GM12878 (cell line): ENCODE measurements at regions not wholly inside any gene's neighbourhood (a gene's known extent, or its start where the extent isn't known, plus 50 kb on each side); places are given as distances from the start of the nearest gene placed in this dataset.

Experiments used
- ATAC-seq: fragments of 200-7000 bp; cut with Tn5 transposase; 3 replicates; pipeline ENCODE4 v1.9.1; 2020; ENCODE audit warnings: mild to moderate bottlenecking, moderate library complexity
- BruUV-seq: library from RNA; stranded (reverse); fragments of 400-500 nt; replicated peaks from 2 replicates; lab custom pipeline; 2021; lab: Mats Ljungman, UMichigan
- CTCF ChIA-PET: fragments of 300-600 bp; sonication (Branson Sonifier 250); formaldehyde crosslinking; extraction: SDS; loops from one replicate; lab custom pipeline; 2021; ENCODE audit warnings: inconsistent platforms; lab: Yijun Ruan, JAX
- POLR2A ChIA-PET: fragments of 350-600 bp; formaldehyde crosslinking; extraction: SDS; loops from one replicate; lab custom pipeline; 2021; ENCODE audit warnings: inconsistent platforms; lab: Charles Lee
- RAD21 ChIA-PET: fragments of 300-600 bp; sonication (Branson Sonifier 250); formaldehyde crosslinking; loops from one replicate; lab custom pipeline; 2023; ENCODE audit warnings: antibody characterized with exemption; ENCODE audit not compliant: unreplicated experiment; lab: Charles Lee
- SMC1A ChIA-PET: fragments of 300-600 bp; sonication (Branson Sonifier 250); formaldehyde crosslinking; loops from one replicate; lab custom pipeline; 2023; ENCODE audit not compliant: unreplicated experiment, uncharacterized antibody; lab: Charles Lee
- DNase-seq: peaks from one replicate; pipeline ENCODE4 v3.0.0-alpha.2; 2011; ENCODE audit warnings: low read depth, low spot score
- FAIRE-seq: peaks from 3 replicates; lab custom pipeline; 2011; peaks lifted over from hg19 to GRCh38; lab: Jason Lieb, UNC
- H2AFZ ChIP-seq: 2 replicates; pipeline ENCODE4 v1.6.0; 2011; ENCODE audit warnings: low read depth, low read length, control low read depth; ENCODE audit not compliant: control insufficient read depth
- H3K27ac ChIP-seq: 2 replicates; pipeline ENCODE4 v1.5.1; 2011; ENCODE audit warnings: control low read depth; ENCODE audit not compliant: control insufficient read depth, insufficient read depth
- H3K27me3 ChIP-seq, 2 experiments: replicated peaks in 1 of 2; 2 replicates each; pipeline versions ENCODE4 v1.6.0 to v1.6.1; 2011; ENCODE audit warnings: low read length in 1 of 2; ENCODE audit not compliant: control insufficient read depth in 2 of 2, insufficient read depth in 2 of 2
- H3K36me3 ChIP-seq, 2 experiments: 2 replicates each; pipeline ENCODE4 v1.5.1; 2011; ENCODE audit warnings: low read length in 1 of 2; ENCODE audit not compliant: control insufficient read depth in 2 of 2, insufficient read depth in 2 of 2
- H3K4me1 ChIP-seq: 2 replicates; pipeline ENCODE4 v1.6.1; 2011; ENCODE audit warnings: mild to moderate bottlenecking, low read length, moderate library complexity, mixed read lengths; ENCODE audit not compliant: control insufficient read depth, insufficient read depth
- H3K4me2 ChIP-seq: 2 replicates; pipeline ENCODE4 v1.6.0; 2011; ENCODE audit warnings: control low read depth; ENCODE audit not compliant: control insufficient read depth, insufficient read depth
- H3K4me3 ChIP-seq: fragments of 200-600 bp; sonication (generic); 2 replicates; pipeline ENCODE4 v1.5.1; 2016
- H3K79me2 ChIP-seq: 2 replicates; pipeline ENCODE4 v1.6.0; 2011; ENCODE audit warnings: low read length; ENCODE audit not compliant: control insufficient read depth, insufficient read depth
- H3K9ac ChIP-seq: 2 replicates; pipeline ENCODE4 v1.8.0; 2011; ENCODE audit warnings: low read length, control low read depth, mixed read lengths; ENCODE audit not compliant: control insufficient read depth, insufficient read depth
- H3K9me3 ChIP-seq: replicated peaks from 3 replicates; pipeline ENCODE4 v1.5.1; 2011; ENCODE audit warnings: mild to moderate bottlenecking, low read length; ENCODE audit not compliant: control insufficient read depth, insufficient read depth
- H4K20me1 ChIP-seq: 2 replicates; pipeline ENCODE4 v1.6.0; 2011; ENCODE audit not compliant: control insufficient read depth, insufficient read depth
- BCL3 ChIP-seq: IDR thresholded peaks from 2 replicates; pipeline ENCODE4 v1.6.1; 2011; ENCODE audit warnings: borderline replicate concordance, low read depth, mild to moderate bottlenecking, moderate library complexity, low read length; ENCODE audit not compliant: insufficient read depth, poor library complexity, severe bottlenecking
- CEBPZ ChIP-seq: fragments of 150-350 bp; IDR thresholded peaks from 2 replicates; pipeline ENCODE4 v1.6.1; 2016; ENCODE audit warnings: low read depth, low read length
- CHD2 ChIP-seq: IDR thresholded peaks from 2 replicates; pipeline ENCODE4 v1.6.1; 2011; ENCODE audit warnings: low read depth, low read length, improper control_type of control experiment, borderline replicate concordance
- EED ChIP-seq: sonication (generic); IDR thresholded peaks from 2 replicates; pipeline ENCODE4 v1.6.1; 2016; ENCODE audit warnings: antibody characterized with exemption, low read depth
- GATAD2B ChIP-seq: fragments of 450-650 bp; conservative IDR thresholded peaks from 2 replicates; pipeline ENCODE4 v1.6.1; 2017; ENCODE audit warnings: low read depth, mild to moderate bottlenecking, moderate library complexity
- PRDM15 ChIP-seq: fragments of 450-650 bp; formaldehyde crosslinking; IDR thresholded peaks from 2 replicates; pipeline ENCODE4 v1.4.0; 2020; ENCODE audit warnings: mild to moderate bottlenecking, moderate library complexity
- TBL1XR1 ChIP-seq: IDR thresholded peaks from 2 replicates; pipeline ENCODE4 v1.6.1; 2012; ENCODE audit warnings: low read depth, low read length, improper control_type of control experiment
- YY1 ChIP-seq: IDR thresholded peaks from 2 replicates; pipeline ENCODE4 v1.6.1; 2011; ENCODE audit warnings: low read depth, mild to moderate bottlenecking, low read length
- ZBTB4 ChIP-seq: fragments of 450-650 bp; formaldehyde crosslinking; IDR thresholded peaks from 2 replicates; pipeline ENCODE4 v1.4.0; 2022; ENCODE audit warnings: mild to moderate bottlenecking, moderate library complexity
- ZNF24 ChIP-seq: fragments of 450-650 bp; IDR thresholded peaks from 2 replicates; pipeline ENCODE4 v1.6.1; 2017; ENCODE audit warnings: antibody characterized with exemption, mild to moderate bottlenecking
- WGBS: methylation state at CpG from one replicate; pipeline ENCODE4 v1.1.6; 2016; ENCODE audit warnings: low lambda C conversion rate; ENCODE audit not compliant: insufficient replicate concordance, insufficient coverage; ENCODE audit errors: missing lambda C conversion rate; 5-methylcytosine and 5-hydroxymethylcytosine counted together
- in situ Hi-C: fragments of 300-500 bp; cut with MboI; formaldehyde crosslinking; loops from 9 replicates; pipeline ENCODE4 v1.14.3; 2018; ENCODE audit warnings: mixed read lengths
- intact Hi-C: fragments of 100-400 bp; cut with micrococcal nuclease; formaldehyde crosslinking; loops from one replicate; pipeline ENCODE4 v1.14.2; 2022; ENCODE audit not compliant: unreplicated experiment

- no peak overlapping the region for H3K4me2 ChIP-seq
- 0% methylated on average over 2 of the region's 2 CpGs for WGBS
- FAIRE-seq, result no peak
- SMC1A ChIA-PET, result no interaction called here
- H3K9ac ChIP-seq, result no peak overlapping the region
- no peak overlapping the region for H3K27ac ChIP-seq
- TF ChIP-seq GATAD2B (no peak), EED (no peak), BCL3 (no peak), ZBTB4 (CRISPR knock-in tag) (no peak), CEBPZ (no peak), YY1 (no peak), CHD2 (no peak), TBL1XR1 (no peak), PRDM15 (CRISPR knock-in tag) (no peak), ZNF24 (no peak)
- BruUV-seq, result no TSS peak
- RAD21 ChIA-PET, result no interaction called here
- CTCF ChIA-PET, result no interaction called here
- DNase-seq, result no peak
- H3K36me3 ChIP-seq, result no peaks in the 10 kb centered on the region
- POLR2A ChIA-PET, result no interaction called here
- H4K20me1 ChIP-seq, result no peaks in the 10 kb centered on the region
- no peaks in the 10 kb centered on the region for H3K79me2 ChIP-seq
- no peak overlapping the region for H2AFZ ChIP-seq
- H3K4me1 ChIP-seq, result no peaks in the 10 kb centered on the region
- ATAC-seq, result no peak
- no peaks in the 10 kb centered on the region for H3K27me3 ChIP-seq
- intact Hi-C loops (no loop called here), in situ Hi-C loops (no loop called here)
- H3K9me3 ChIP-seq, result no peaks in the 10 kb centered on the region
- no peak overlapping the region for H3K4me3 ChIP-seq
Measured at GRCh38 chr4:133981327-133981726, 220.3 kb downstream of the PABPC4L start.
